ENCODE measurements at regions not wholly inside any gene's neighbourhood (a gene's known extent, or its start where the extent isn't known, plus 50 kb on each side); places are given as distances from the start of the nearest gene placed in this dataset.

DNA sequence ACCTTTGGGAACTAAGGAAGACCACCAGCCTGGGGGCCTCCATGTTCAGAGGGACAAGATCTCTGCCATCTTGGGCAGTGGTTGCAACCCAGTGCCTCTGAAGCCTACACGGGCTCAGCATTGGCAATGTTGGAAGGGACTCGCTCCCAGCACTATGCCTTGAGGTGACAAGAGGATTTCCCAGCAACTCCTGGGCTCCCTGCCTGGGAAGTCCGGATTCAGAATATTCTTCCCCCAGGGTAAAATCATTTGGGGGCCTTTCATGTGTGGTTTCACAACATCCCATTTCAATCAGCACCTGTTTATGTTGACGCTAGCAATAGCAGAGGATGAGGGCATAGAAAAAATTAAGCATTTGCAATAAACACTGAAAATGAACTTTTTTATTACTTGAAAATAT is 509.8 kb upstream of the MGMT start:
- intact Hi-C loops (cut with micrococcal nuclease) = no loop called here

DNA sequence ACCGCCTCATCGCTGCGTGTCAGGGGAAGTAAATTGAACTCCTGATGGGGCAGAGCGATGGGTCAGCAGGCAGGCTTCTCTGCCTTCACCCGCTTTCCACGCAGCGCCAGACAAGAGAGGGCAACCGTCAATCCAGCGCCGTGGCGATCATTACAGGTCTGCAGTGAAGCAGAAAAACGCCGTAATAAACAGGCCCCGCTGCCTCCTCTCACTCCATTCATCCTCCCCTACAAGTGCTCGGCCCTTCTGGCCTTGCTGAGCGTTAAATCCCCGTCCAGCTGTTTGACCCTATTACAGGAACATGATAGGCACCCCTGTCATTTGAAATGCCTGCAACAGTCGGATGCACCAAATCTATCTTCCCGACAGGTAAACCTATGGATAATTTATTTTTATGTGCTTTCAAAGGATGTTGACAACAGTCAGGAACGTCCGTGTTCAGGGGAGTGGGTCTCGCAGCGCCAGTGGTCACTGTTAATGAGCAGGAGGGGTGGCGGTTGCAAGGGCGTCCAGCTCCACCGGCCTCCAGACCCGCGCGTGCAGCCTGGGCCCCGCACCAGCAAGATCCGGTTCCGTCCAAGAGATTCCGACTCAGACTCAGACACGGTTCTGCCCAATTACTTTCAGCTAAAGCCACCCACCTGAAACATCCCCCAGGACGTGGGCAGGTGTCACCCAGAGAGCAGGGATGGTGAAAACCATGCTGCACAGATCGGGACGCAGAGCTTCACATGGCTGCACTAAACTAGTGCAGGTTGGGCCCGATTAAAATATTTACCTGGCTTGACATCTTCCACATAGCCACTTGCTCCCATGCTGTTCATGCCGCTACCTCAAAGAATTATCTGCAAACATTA is 508.0 kb upstream of the MGMT start:
- intact Hi-C loops (cut with micrococcal nuclease) = no loop called here

DNA sequence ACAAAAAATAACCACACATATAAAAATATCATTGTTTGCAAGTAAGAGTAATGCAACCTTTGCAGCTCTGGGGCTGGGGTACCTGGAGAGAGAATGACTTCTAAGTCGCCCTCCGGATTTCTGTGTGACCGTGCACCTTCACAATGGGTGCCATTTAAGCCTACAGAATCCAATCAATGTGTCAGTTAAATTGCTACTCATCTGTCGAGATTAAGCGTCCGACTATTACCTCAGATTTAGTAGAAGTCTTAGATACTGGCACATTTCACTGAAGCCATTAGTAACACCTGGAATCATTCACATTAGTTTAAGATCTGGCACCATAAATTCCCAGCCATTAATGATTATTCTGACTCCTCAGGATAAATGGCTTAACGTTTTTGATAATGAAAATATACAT is 507.3 kb upstream of the MGMT start:
- intact Hi-C loops (cut with micrococcal nuclease) = no loop called here

DNA sequence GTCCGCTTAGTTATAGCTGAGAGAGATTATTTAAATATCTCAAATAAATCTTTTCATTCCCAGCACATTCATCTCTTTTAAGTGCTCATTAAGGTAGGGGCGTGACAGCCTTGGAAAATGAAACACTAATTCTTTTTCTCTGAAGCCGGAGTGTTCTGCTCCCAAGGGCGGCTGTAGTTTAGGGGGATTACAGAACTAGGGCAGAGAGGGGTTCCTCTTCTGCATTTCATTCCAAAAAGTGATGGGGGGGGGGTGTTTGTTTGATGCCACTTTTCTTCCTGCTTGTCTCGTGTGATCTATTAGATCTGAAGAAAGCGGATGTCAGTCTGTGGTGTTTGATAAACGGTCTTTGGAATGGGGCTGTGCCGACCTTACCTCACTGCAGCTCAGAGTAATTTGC is 506.5 kb upstream of the MGMT start:
- intact Hi-C loops (cut with micrococcal nuclease) = no loop called here

DNA sequence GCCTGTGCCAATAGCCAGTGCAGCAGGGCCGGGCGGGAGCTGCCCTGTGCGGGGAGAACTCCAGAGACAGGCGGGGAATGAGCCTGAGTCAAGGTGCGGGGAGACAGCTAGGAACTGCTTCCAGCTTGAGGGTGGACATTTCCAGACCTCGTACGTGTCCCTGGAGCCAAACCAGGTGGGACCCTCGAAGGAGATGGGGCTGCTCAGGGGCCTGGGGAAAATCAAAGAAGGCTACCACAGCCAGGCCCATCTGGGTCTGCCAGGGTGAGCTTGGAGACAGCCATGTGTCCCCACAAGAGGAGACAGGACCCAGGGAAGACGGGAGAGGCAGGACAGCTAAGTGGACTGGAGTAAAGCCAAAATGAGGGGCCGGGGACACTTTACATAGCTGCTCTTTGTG is 504.9 kb upstream of the MGMT start:
- intact Hi-C loops (cut with micrococcal nuclease) = no loop called here

DNA sequence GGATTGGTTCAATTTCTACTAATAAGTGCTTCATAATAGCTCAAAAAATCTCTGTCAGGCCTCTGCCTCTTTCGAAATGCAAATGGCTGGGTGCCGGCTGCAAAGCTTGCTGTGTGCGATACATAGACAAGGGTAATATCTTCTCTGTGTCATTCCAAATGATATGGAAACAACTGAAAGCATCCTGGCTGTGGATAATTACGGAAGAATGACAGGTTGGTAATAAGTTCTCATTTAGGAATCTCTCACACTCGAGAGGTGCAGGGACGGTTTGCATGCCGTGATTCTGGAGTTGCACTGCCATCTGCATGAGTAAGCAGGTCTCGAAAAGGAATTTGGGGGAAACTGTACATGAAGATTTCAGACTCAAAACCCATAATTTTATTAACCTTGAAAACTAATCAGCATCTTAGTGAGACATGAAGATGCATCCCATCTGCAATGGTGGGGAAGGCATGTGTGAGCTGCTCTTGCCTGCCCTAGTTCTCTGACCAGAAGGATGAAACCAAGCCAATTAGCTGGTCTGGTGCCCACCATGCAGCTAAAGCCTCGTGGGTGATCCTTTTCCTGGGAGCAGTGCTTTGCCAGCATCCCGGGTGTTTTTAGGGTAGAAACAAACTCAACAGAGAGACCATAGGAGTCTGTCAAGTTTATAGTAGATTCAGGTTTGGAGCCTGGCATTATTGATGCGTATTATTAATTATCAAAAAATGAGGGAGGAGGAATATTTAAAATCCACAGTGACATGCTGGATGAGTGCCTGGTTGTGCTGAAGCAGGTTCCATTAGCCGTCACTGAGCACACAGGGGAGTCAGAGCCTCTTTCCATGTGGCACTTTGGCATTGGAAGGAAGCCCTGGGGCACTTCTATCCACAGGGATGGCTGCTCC is 503.6 kb upstream of the MGMT start:
- intact Hi-C loops (cut with micrococcal nuclease) = no loop called here

DNA sequence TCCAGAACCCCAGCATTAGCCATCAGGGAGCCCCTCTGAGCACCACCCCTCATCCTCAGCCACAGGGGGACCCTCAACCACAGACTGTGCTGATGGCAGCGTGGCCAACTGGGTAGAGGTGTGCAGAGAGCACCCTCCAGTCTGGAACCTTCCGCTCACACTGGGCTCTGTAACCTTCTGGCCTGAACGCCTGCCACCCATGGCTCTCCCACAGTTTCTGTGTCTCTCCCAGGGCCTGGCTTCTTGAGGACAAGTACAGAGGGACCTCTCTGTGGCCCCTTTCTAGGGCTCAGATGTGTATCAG is 503.0 kb upstream of the MGMT start:
- intact Hi-C loops (cut with micrococcal nuclease) = no loop called here

DNA sequence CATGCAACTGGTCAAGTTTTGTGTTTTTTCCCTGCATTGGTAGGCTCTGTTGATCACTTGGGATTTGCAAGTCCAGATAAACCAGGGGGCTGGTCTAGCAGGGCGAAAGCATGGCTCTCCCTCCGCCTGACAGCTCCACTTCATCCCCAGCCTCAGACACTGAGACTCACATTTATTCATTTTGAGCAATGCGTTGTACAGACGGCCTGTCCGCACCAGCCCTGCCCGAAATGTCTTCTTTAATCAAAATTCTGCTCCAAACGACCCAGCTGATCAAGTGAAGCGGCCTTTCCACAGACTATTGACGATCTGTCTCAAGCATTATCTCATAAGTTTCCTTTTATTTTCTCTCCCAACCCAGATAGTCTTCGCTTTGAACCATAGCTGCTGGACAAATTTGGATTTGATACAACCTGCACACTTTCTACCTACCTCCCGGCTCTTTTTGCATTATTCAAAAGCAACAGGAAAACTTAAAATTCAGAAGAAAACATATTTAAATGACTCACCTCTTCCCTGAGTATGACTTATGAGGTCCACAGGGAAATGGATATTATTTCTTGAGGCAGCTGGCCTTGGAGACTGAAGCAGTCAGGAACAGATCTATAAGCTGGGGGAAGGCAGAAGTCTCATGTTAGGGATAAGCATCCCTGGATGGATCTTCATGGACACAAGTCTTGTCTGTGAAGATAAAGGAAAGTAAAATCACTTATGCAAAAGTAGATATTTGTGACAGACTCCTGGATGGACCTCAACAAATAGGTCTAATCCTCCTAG is 498.9 kb upstream of the MGMT start:
- intact Hi-C loops (cut with micrococcal nuclease) = no loop called here

DNA sequence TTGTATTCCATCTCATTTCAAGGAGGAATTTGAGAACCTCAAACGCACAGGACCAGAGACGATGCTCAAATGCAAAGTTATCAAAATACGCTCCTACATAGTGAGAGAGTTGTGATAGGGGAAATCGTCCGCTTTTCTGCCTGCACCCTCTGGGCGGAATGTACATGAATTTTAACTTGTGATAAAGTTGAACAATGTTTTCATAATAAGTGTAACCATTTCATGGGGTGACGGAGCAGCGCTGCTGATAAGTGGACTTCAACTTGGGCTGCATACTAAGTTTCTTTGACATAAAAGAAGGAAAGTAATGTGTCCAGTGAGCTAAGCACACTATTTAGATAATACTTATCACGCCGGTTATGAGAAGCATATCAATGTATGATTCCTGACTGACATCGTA is 497.5 kb upstream of the MGMT start:
- intact Hi-C loops (cut with micrococcal nuclease) = no loop called here

DNA sequence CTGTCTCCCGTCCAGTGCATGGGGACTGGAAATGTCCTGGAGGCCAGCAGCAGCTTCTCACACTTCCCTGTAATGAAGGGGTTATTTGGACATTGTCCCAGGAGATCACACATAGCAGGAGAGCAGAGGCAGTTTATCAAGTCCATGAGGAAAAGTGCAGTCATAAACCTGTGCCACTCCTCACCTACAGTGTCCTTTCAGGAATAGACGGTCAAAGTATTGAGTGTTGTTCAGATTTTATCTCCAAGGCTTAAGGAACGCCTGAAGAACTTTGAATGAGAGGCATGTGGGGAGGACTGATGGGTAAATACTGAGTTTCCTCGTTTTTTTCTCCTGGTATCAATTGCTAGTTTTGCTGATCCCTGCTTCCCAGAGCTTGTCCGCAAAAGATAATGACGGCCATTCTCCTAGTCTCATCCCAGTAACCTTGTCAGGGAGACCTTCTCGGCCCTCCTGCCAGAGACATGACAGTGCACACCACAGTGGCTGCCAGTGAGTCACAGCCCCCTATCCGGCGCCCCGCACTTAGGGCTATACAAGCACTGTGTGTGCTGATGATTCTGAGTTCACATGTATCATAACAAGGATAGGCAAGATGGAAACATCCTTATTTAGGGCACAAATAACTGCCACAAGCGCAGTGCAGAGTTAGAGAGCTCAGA is 495.5 kb upstream of the MGMT start:
- intact Hi-C loops (cut with micrococcal nuclease) = no loop called here

DNA sequence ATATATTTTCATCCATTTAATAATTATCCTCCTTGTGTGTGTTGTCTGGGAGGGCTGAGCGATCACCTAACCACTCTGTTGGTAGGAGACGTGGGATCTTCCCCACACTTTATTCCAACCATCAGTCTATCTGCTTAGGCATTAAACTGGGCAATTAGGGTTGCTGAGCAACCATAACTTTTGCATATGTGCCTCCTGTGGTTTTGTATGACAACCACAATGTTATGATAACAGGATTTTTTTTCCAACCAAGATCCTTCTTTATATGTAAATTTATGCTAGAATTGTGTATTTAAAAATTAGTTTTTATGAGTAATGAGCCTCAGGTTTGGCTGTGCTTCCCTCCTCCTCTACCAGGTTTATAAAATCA is 495.0 kb upstream of the MGMT start:
- intact Hi-C loops (cut with micrococcal nuclease) = no loop called here

DNA sequence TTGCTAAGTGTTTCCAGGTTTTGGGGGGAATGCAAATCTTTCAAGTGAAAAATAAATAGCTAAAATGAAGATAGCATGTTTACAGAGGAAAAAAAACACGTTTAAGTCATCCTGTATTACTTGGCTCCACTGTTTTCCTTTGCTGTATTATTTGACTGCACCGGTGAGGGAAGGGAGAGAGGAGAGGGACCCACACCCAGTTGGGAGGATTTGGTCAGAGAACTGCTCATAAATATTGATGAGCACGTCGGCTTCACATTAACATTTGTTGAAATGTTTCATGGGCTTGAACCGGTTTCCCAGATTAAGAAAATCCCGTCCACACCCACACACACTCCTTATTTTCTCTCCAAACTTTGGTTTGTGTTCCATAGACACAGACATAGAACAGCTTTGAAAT is 493.8 kb upstream of the MGMT start:
- intact Hi-C loops (cut with micrococcal nuclease) = no loop called here

DNA sequence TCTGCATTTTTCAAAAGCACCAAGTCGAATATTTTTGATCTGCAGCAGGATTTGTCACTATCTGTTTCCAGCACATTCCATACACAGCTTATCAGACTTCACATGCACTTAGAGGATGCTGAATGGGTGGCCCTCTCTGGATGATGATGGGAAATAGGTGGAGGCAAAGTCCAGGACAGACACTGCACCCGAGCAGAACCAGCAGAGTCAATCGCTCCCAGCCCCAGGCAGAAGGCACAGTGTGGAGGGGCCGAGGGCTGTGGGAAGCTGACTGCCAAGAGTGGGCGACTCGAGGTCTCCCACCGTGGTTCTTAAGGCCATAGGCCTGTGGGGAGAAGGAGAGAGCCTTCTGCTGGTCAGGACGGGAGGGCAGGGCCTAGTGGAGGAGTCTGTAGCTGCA is 490.2 kb upstream of the MGMT start:
- intact Hi-C loops (cut with micrococcal nuclease) = no loop called here

DNA sequence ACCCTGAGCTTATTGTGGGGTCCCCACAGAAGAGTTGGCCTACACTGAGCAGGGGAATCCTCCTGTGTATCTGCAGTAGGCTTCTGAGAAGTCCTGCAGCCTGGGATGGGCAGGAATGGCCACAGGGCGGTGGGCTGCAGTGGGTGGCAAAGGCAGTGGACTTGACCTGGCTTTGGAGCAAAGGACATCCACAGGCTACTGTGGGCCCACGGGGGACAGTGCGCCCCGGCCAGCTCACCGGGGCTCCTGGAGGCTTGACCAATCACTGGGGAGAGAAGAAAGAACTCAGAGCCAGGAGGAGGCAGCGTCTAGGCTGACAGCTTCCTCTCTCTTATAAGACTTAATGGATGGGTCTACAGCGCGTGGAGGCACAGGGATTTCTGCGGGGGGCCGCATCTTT is 488.8 kb upstream of the MGMT start:
- intact Hi-C loops (cut with micrococcal nuclease) = no loop called here

DNA sequence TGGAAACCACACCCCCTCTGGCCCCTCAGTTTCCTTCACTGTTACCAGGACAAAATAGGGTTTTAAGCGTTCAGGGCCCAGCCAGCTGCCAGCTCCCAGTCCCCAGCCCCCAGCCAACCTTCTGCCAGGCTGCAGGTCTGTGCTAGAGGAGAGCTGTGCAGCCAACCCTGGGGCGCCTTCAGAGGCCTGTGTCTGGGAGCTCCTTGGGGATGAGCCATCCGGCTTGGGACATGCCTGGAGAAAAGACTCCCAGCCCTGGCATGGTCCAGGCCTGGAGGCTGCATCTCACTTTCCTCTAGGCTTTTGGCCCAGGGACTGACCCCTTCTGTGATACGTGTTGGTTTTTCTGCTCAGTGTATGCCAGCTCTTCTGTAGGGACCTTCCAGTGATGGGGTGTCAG is 487.6 kb upstream of the MGMT start:
- intact Hi-C loops (cut with micrococcal nuclease) = no loop called here

DNA sequence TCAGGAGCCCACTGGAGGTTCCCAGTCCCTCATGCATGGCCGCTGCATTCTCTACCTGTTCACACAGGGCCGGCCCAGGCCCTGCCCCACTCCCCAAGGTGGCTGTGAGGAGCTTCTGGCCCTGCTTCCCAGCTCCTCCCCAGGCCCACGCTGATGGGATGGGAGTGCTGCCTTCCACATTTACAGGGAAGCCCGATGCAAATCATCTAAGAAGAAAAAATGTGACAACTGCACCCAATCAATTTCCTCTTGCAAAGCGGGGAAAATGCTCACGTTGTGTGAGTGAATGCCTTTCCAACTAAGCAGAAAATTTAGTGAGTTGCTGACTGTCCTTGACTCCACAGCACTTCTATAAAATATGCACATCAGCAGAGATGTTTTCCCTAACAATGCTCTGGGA is 485.8 kb upstream of the MGMT start:
- intact Hi-C loops (cut with micrococcal nuclease) = no loop called here

DNA sequence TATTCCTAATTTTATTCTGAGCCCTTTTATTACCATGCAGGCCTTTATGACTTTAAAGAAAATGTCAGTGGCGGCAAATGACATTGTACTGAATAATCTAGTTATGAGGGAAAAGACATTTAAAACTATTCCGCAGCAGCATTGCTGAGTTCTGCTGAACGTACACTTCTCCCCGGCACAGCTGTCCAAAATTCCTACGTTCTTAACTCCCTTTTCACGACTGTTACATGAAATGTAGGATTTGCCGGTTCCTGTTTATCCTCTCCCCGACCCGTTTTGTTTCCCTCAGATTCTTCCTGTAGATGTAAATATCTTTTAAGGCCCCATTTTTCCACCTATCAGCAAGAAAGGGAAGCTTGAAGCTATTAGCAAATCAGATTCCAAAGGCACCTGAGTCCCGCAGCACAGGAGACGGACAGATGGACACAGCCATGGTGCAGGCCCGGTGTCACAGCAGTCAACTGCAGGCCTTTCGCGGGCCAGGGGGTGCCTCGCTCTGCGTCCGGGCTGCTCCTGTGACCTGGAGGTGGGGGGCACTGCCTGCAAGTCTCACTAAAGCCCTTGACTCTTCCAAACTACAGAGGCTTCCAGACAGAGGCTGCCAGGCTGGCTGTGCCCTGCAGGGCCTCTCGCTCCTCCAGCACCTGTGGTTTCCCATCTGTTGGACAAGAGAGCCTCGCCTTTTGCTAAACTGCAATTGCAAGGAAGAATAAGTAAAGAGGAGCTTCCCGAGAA is 485.0 kb upstream of the MGMT start:
- intact Hi-C loops (cut with micrococcal nuclease) = no loop called here

DNA sequence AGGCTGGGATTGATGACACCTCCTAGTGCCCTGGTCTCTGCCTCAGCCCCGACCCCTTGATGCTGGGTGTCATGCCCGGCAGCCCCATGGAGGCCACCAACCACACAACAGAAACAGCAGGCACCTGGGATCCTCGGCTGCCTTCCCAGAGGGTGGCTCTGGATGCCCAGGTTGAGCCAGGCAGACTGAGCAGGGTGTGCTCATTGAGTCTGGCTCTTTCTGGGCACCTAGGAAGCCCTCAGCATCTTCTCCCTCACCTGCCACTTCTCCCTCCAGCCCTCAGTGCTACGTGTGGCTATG is 484.5 kb upstream of the MGMT start:
- intact Hi-C loops (cut with micrococcal nuclease) = no loop called here

DNA sequence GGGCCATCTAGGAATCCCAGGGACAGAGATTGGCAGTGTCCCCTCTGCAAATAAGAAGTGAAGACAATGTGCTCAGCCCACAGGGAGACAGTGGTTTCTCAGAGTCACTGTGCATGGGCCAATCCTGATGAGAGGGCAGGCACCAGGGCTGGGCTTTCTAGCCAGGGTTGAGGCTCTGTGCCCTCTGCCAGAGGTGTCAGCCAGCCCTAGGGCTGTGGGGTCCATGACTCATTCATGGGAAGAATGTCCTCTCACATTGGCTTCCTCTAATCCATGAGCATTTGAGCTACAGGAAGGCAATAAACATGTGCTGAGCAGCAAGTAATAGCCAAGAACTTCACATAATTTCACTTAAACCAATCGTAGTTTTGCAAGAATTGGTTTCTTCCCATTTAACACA is 482.0 kb upstream of the MGMT start:
- intact Hi-C loops (cut with micrococcal nuclease) = no loop called here

DNA sequence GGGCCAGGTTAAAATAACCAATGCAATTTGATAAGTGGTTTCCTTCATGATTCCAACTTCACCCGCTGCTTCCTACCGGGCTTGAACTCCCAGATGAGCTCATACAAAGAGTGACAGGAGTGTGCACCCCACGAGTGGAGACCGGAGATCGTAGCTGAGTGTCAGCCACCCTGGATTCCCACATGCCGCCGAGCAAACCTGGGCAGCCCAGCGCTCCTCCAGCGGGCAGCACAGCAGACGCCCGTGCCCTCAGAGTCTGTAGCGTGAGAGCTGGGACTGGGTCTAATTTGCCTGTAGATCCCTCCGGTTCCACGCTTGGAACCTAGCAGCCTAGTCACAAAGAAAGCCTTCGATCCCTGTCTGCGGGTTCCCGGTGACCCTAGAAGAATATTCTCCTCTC is 476.1 kb upstream of the MGMT start:
- intact Hi-C loops (cut with micrococcal nuclease) = no loop called here

DNA sequence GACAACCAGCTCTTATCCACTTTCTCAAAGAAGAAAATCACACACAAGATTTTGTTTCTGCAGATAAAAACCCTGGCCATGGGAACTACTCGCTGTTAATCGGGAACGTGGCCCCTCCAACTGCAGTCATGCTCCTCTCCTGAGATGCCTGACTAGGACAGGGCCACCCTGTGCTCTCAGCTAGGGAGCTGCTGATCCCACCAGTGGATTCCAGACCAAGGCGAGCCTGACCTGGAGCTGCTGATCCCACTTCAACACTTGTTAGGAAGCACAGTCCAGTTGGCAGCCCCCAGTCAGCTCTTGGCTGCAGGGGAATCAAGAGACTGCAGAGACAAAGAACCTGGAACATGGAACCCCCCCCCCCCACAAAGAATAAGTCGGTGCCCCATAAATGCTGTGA is 474.3 kb upstream of the MGMT start:
- intact Hi-C loops (cut with micrococcal nuclease) = no loop called here
